Fibroblast of villous mesenchyme (primary cell): ENCODE measurements at regions not wholly inside any gene's neighbourhood (a gene's known extent, or its start where the extent isn't known, plus 50 kb on each side); places are given as distances from the start of the nearest gene placed in this dataset.

Experiments
- DNase-seq: peaks from one replicate; pipeline ENCODE4 v3.0.0-alpha.2; 2010; ENCODE audit warnings: low read depth
- H3K4me3 ChIP-seq: 2 replicates; pipeline ENCODE4 v1.5.1; 2011; ENCODE audit warnings: low read depth, mild to moderate bottlenecking, low read length
- CTCF ChIP-seq: IDR thresholded peaks from 2 replicates; pipeline ENCODE4 v1.5.1; 2012; ENCODE audit warnings: low read depth, mild to moderate bottlenecking, low read length; ENCODE audit not compliant: insufficient read depth

GRCh38 chr2:240255165-240255491 lies 114.7 kb upstream of the OTOS start:
- no peak for TF ChIP-seq CTCF
- no peak for DNase-seq

GRCh38 chr2:240255811-240256703 lies 115.6 kb upstream of the OTOS start:
- TF ChIP-seq CTCF = no peak
- no peak overlapping the region for H3K4me3 ChIP-seq
- DNase-seq = no peak

More at GRCh38 chr2:240255165-240255491, 114.7 kb upstream of the OTOS start:
- H3K4me3 ChIP-seq = no peak overlapping the region

GRCh38 chr2:240256704-240257637 lies 116.5 kb upstream of the OTOS start:
- H3K4me3 ChIP-seq = no peak overlapping the region
- DNase-seq = no peak
- TF ChIP-seq CTCF = no peak

GRCh38 chr2:240257940-240258580 lies 117.6 kb upstream of the OTOS start:
- no peak for DNase-seq
- no peak overlapping the region for H3K4me3 ChIP-seq
- no peak for TF ChIP-seq CTCF

- DNase-seq = no peak
- TF ChIP-seq CTCF = no peak
- H3K4me3 ChIP-seq = no peak overlapping the region
Measured at GRCh38 chr2:240258685-240259084, 118.2 kb upstream of the OTOS start.

- no peak for TF ChIP-seq CTCF
- peak; percentile 16 for DNase-seq
- H3K4me3 ChIP-seq = no peak overlapping the region
Measured at GRCh38 chr2:240259201-240259923, 118.9 kb upstream of the OTOS start.
